ENCODE measurements at regions not wholly inside any gene's neighbourhood (a gene's known extent, or its start where the extent isn't known, plus 50 kb on each side); places are given as distances from the start of the nearest gene placed in this dataset.

GRCh38 chr2:156933645-156934225 is 323.8 kb upstream of the GALNT5 start:
- no peak for DNase-seq (ENCODE audit: low spot score)
- no peaks in the 10 kb centered on the region for H3K9me2 ChIP-seq (ENCODE audit: insufficient read depth, low read length)
- H4K20me1 ChIP-seq (ENCODE audit: insufficient read depth, low read length) = no peaks in the 10 kb centered on the region
- TF ChIP-seq CTCF (conservative IDR thresholded peaks at IDR 0.05; ENCODE audit: low read length) (no peak), EZH2phosphoT487 (IDR thresholded peaks at IDR 0.05; ENCODE audit: borderline replicate concordance, low read depth, low read length) (no peak)
- ChIA-PET CTCF (ENCODE audit: unreplicated experiment) (no interaction called here), POLR2A (interaction anchor here (0.5 kb wide), 1 partner anchor 1121 kb away, joined by 4 read pairs; no protein-coding TSS in a partner anchor)
- H3K36me3 ChIP-seq (ENCODE audit: insufficient read depth, low read length) = no peaks in the 10 kb centered on the region
- no peak overlapping the region for H3K27ac ChIP-seq (ENCODE audit: low read depth, low read length, poor library complexity, severe bottlenecking)
- no peak overlapping the region for H3K4me3 ChIP-seq (ENCODE audit: low read depth, low read length, poor library complexity, severe bottlenecking)
- H3K4me2 ChIP-seq (ENCODE audit: low read length) = no peak overlapping the region
- intact Hi-C loops (cut with micrococcal nuclease; ENCODE audit: unreplicated experiment) = no loop called here
- H2AFZ ChIP-seq (ENCODE audit: low read length) = no peak overlapping the region
- no peaks in the 10 kb centered on the region for H3K9me3 ChIP-seq (ENCODE audit: low read length)
- no peaks in the 10 kb centered on the region for H3K4me1 ChIP-seq (ENCODE audit: insufficient read depth, low read length, poor library complexity, severe bottlenecking)
- no TSS peak for BruUV-seq (replicated peaks)
- no peaks in the 10 kb centered on the region for H3K79me2 ChIP-seq (ENCODE audit: insufficient read depth, low read depth, low read length)

GRCh38 chr2:156935616-156936015 is 321.9 kb upstream of the GALNT5 start:
- BruUV-seq (replicated peaks) = no TSS peak
- POLR2A ChIA-PET = interaction anchor here (0.7 kb wide), 1 partner anchor 119 kb away, joined by 3 read pairs; no protein-coding TSS in a partner anchor
- H3K79me2 ChIP-seq (ENCODE audit: insufficient read depth, low read depth, low read length) = no peaks in the 10 kb centered on the region

More at GRCh38 chr2:156935616-156936015, 321.9 kb upstream of the GALNT5 start:
- Histone ChIP-seq H2AFZ (ENCODE audit: low read length) (no peak overlapping the region), H3K9me3 (ENCODE audit: low read length) (no peaks in the 10 kb centered on the region), H4K20me1 (ENCODE audit: insufficient read depth, low read length) (no peaks in the 10 kb centered on the region), H3K27ac (ENCODE audit: low read depth, low read length, poor library complexity, severe bottlenecking) (no peak overlapping the region), H3K4me2 (ENCODE audit: low read length) (no peak overlapping the region), H3K4me1 (ENCODE audit: insufficient read depth, low read length, poor library complexity, severe bottlenecking) (no peaks in the 10 kb centered on the region), H3K4me3 (ENCODE audit: low read depth, low read length, poor library complexity, severe bottlenecking) (no peak overlapping the region), H3K36me3 (ENCODE audit: insufficient read depth, low read length) (no peaks in the 10 kb centered on the region), H3K9me2 (ENCODE audit: insufficient read depth, low read length) (no peaks in the 10 kb centered on the region)
- TF ChIP-seq CTCF (conservative IDR thresholded peaks at IDR 0.05; ENCODE audit: low read length) (no peak), EZH2phosphoT487 (IDR thresholded peaks at IDR 0.05; ENCODE audit: borderline replicate concordance, low read depth, low read length) (no peak)
- intact Hi-C loops (cut with micrococcal nuclease; ENCODE audit: unreplicated experiment) = no loop called here
- no peak for DNase-seq (ENCODE audit: low spot score)
- CTCF ChIA-PET (ENCODE audit: unreplicated experiment) = no interaction called here

Measured in OCI-LY7 (cell line).